Aorta (tissue), 5 donors: ENCODE measurements at regions not wholly inside any gene's neighbourhood (a gene's known extent, or its start where the extent isn't known, plus 50 kb on each side); places are given as distances from the start of the nearest gene placed in this dataset.

Experiments
- ATAC-seq: fragments of 200-7000 bp; cut with Tn5 transposase; one replicate; pipeline ENCODE4 v1.9.1; 2022; ENCODE audit warnings: moderate library complexity; ENCODE audit not compliant: low FRiP score
- DNase-seq, 2 donors: peaks; one replicate each; pipeline ENCODE4 v3.0.0-alpha.2; 2020
- H3K27ac ChIP-seq, 2 donors: one replicate each; pipeline ENCODE4 v1.5.1; 2013; ENCODE audit warnings: low read length in 2 of 2, mild to moderate bottlenecking in 2 of 2, moderate library complexity in 2 of 2, control low read depth in 1 of 2, inconsistent platforms in 1 of 2, low read depth in 1 of 2
- H3K27me3 ChIP-seq, 2 donors: one replicate each; pipeline ENCODE4 v1.6.1; 2013; ENCODE audit warnings: control low read depth in 1 of 2, low read length in 1 of 2, mild to moderate bottlenecking in 1 of 2, moderate library complexity in 1 of 2; ENCODE audit not compliant: insufficient read depth in 2 of 2, control insufficient read depth in 1 of 2
- H3K36me3 ChIP-seq, 2 donors: one replicate each; pipeline ENCODE4 v1.6.1; 2013; ENCODE audit warnings: control low read depth in 1 of 2, low read length in 1 of 2, mild to moderate bottlenecking in 1 of 2; ENCODE audit not compliant: insufficient read depth in 2 of 2, control insufficient read depth in 1 of 2
- H3K4me1 ChIP-seq, 2 donors: one replicate each; pipeline ENCODE4 v1.6.1; 2013; ENCODE audit warnings: low read length in 2 of 2, control low read depth in 1 of 2, mild to moderate bottlenecking in 1 of 2, moderate library complexity in 1 of 2; ENCODE audit not compliant: insufficient read depth in 2 of 2, control insufficient read depth in 1 of 2
- H3K4me3 ChIP-seq, 2 donors: one replicate each; pipeline ENCODE4 v1.5.1; 2013; ENCODE audit warnings: low read length in 2 of 2, control low read depth in 1 of 2, mild to moderate bottlenecking in 1 of 2
- H3K9me3 ChIP-seq: one replicate; pipeline ENCODE4 v1.6.1; 2013; ENCODE audit warnings: mild to moderate bottlenecking, low read length; ENCODE audit not compliant: control insufficient read depth
- WGBS, 2 donors: extraction: QIAGEN DNeasy Blood & Tissue Kit; methylation state at CpG; one replicate each; pipeline ENCODE4 v1.1.7; 2013; 5-methylcytosine and 5-hydroxymethylcytosine counted together
- intact Hi-C, 2 donors: fragments of 100-400 bp; cut with DNase I; formaldehyde crosslinking; loops; one replicate each; pipeline versions ENCODE4 v1.14.2 to v1.15.0; 2022
- donor health status: healthy with polysubstance abuse.
- donor health status: Bipolar disorder and iron deficiency.
- donor health status: DM: no; HTN: no; CAD: no.
- donor health status: DM: no; HTN: no; CAD: no.
- donor health status: DM: yes; HTN: yes; CAD: no.

- Histone ChIP-seq H3K4me3 (no peak overlapping the region), H3K27me3 (no peaks in the 10 kb centered on the region), H3K27ac (no peak overlapping the region), H3K4me1 (peaks cover 3 to 11% of the 10 kb centered on the region in 2 donors), H3K36me3 (no peaks in the 10 kb centered on the region), H3K9me3 (peaks cover 2% of the 10 kb centered on the region)
- DNase-seq: no peak
- WGBS, 2 donors: 34 to 48% methylated on average over 2 of the region's 2 CpGs
- intact Hi-C loops: loop anchor here in 1 of 2 donors (5.0 kb wide), 1 partner anchor 96 kb away; no protein-coding TSS in a partner anchor
- ATAC-seq: no peak
These were observed 227.0 kb downstream of the INHBA start for GRCh38 chr7:41475801-41476459.

- 6 to 18% methylated on average over 4 of the region's 4 CpGs for WGBS, 2 donors
- intact Hi-C loops: no loop called here
- Histone ChIP-seq H3K36me3 (no peaks in the 10 kb centered on the region), H3K4me3 (peak overlapping the region; percentile 21 to 59), H3K27me3 (no peaks in the 10 kb centered on the region), H3K27ac (peak overlapping the region in 1 of 2 donors; percentile 33), H3K4me1 (peaks cover 3 to 7% of the 10 kb centered on the region in 2 donors), H3K9me3 (no peaks in the 10 kb centered on the region)
- no peak for DNase-seq
- ATAC-seq: no peak
These were observed 230.3 kb downstream of the INHBA start for GRCh38 chr7:41472427-41473125.

- Histone ChIP-seq H3K36me3 (no peaks in the 10 kb centered on the region), H3K27me3 (no peaks in the 10 kb centered on the region), H3K4me3 (no peak overlapping the region), H3K9me3 (no peaks in the 10 kb centered on the region), H3K4me1 (peaks cover 2 to 5% of the 10 kb centered on the region in 2 donors), H3K27ac (no peak overlapping the region)
- WGBS, 2 donors: 91% methylated on average over 5 of the region's 5 CpGs
- intact Hi-C loops: no loop called here
- DNase-seq (no peak), ATAC-seq (no peak)
These were observed 232.8 kb downstream of the INHBA start for GRCh38 chr7:41470081-41470480.

- no peak for ATAC-seq
- WGBS, 2 donors: 98% methylated on average over 2 of the region's 2 CpGs
- H3K9me3 ChIP-seq: no peaks in the 10 kb centered on the region
- no peak for DNase-seq
- intact Hi-C loops: no loop called here
- H3K27me3 ChIP-seq: no peaks in the 10 kb centered on the region
- no peak overlapping the region for H3K4me3 ChIP-seq
- no peak overlapping the region for H3K27ac ChIP-seq
- H3K4me1 ChIP-seq: peaks cover 2% of the 10 kb centered on the region in 2 donors
- H3K36me3 ChIP-seq: no peaks in the 10 kb centered on the region
These were observed 235.3 kb downstream of the INHBA start for GRCh38 chr7:41467596-41467995.

GRCh38 chr7:41466760-41467384, 236.0 kb downstream of the INHBA start:
- no peaks in the 10 kb centered on the region for H3K9me3 ChIP-seq
- H3K27ac ChIP-seq: no peak overlapping the region
- H3K27me3 ChIP-seq: no peaks in the 10 kb centered on the region
- 91 to 92% methylated on average over 6 of the region's 6 CpGs for WGBS, 2 donors
- intact Hi-C loops: no loop called here
- DNase-seq (no peak), ATAC-seq (no peak)
- peaks cover 1 to 2% of the 10 kb centered on the region in 2 donors for H3K4me1 ChIP-seq
- H3K4me3 ChIP-seq: no peak overlapping the region
- H3K36me3 ChIP-seq: no peaks in the 10 kb centered on the region

- Histone ChIP-seq H3K36me3 (no peaks in the 10 kb centered on the region), H3K9me3 (no peaks in the 10 kb centered on the region), H3K27ac (no peak overlapping the region), H3K4me1 (peaks cover 0 to 1% of the 10 kb centered on the region in 2 donors), H3K4me3 (no peak overlapping the region), H3K27me3 (no peaks in the 10 kb centered on the region)
- ATAC-seq (no peak), DNase-seq (no peak)
- intact Hi-C loops: no loop called here
- 95 to 96% methylated on average over 5 of the region's 5 CpGs for WGBS, 2 donors
These were observed 237.3 kb downstream of the INHBA start for GRCh38 chr7:41465571-41465970.

GRCh38 chr7:41463770-41464470, 239.0 kb downstream of the INHBA start:
- H3K36me3 ChIP-seq: no peaks in the 10 kb centered on the region
- ATAC-seq: no peak
- DNase-seq: no peak
- 92% methylated on average over 3 of the region's 3 CpGs for WGBS, 2 donors
- H3K9me3 ChIP-seq: no peaks in the 10 kb centered on the region
- intact Hi-C loops: no loop called here
- H3K27me3 ChIP-seq: no peaks in the 10 kb centered on the region
- no peak overlapping the region for H3K27ac ChIP-seq
- H3K4me1 ChIP-seq: peaks cover 0 to 1% of the 10 kb centered on the region in 2 donors
- H3K4me3 ChIP-seq: no peak overlapping the region

- WGBS, 2 donors: 93% methylated on average over 8 of the region's 8 CpGs
- intact Hi-C loops: no loop called here
- Histone ChIP-seq H3K4me3 (no peak overlapping the region), H3K4me1 (no peaks in the 10 kb centered on the region), H3K27me3 (no peaks in the 10 kb centered on the region), H3K27ac (no peak overlapping the region), H3K9me3 (no peaks in the 10 kb centered on the region), H3K36me3 (no peaks in the 10 kb centered on the region)
- DNase-seq: no peak
- ATAC-seq: peak; percentile 22
These were observed 243.1 kb downstream of the INHBA start for GRCh38 chr7:41459623-41460261.
